ENCODE measurements at regions not wholly inside any gene's neighbourhood (a gene's known extent, or its start where the extent isn't known, plus 50 kb on each side); places are given as distances from the start of the nearest gene placed in this dataset.

GRCh38 chr21:28174701-28175100 lies 818.0 kb downstream of the LTN1 start (continued):
- TF ChIP-seq CHD7 (IDR thresholded peaks at IDR 0.05; ENCODE audit: low read depth, low read length) (no peak), CHD4 (IDR thresholded peaks at IDR 0.05; ENCODE audit: insufficient read depth, insufficient replicate concordance, low read depth, low read length, poor library complexity, severe bottlenecking) (no peak), JUN (IDR thresholded peaks at IDR 0.05; ENCODE audit: borderline replicate concordance, low read depth, low read length) (no peak), JUN (CRISPR knock-in tag; IDR thresholded peaks at IDR 0.05; ENCODE audit: borderline replicate concordance) (no peak), KDM1A (IDR thresholded peaks at IDR 0.05) (no peak), CREBBP (IDR thresholded peaks at IDR 0.05; ENCODE audit: low read depth, low read length) (no peak), POLR2AphosphoS5 (IDR thresholded peaks at IDR 0.05; ENCODE audit: control insufficient read depth, insufficient read depth, low read depth, low read length) (no peak), SRSF3 (IDR thresholded peaks at IDR 0.05; ENCODE audit: insufficient read depth, low read length) (no peak), KDM4B (IDR thresholded peaks at IDR 0.05; ENCODE audit: borderline replicate concordance in 2 of 2, low read depth in 1 of 2) (no peak), POLR3G (IDR thresholded peaks at IDR 0.05; ENCODE audit: extremely low read depth, insufficient read length, insufficient replicate concordance) (no peak), DMBX1 (CRISPR knock-in tag; IDR thresholded peaks at IDR 0.05; ENCODE audit: borderline replicate concordance) (no peak), PML (IDR thresholded peaks at IDR 0.05; ENCODE audit: low read length) (no peak), BRF2 (IDR thresholded peaks at IDR 0.05; ENCODE audit: borderline replicate concordance, insufficient read depth, insufficient read length) (no peak), FUS (optimal IDR thresholded peaks at IDR 0.05; ENCODE audit: low read depth, low read length) (no peak), KAT2B (IDR thresholded peaks at IDR 0.05; ENCODE audit: low read depth, low read length) (no peak)
